ENCODE measurements at regions not wholly inside any gene's neighbourhood (a gene's known extent, or its start where the extent isn't known, plus 50 kb on each side); places are given as distances from the start of the nearest gene placed in this dataset.

DNA sequence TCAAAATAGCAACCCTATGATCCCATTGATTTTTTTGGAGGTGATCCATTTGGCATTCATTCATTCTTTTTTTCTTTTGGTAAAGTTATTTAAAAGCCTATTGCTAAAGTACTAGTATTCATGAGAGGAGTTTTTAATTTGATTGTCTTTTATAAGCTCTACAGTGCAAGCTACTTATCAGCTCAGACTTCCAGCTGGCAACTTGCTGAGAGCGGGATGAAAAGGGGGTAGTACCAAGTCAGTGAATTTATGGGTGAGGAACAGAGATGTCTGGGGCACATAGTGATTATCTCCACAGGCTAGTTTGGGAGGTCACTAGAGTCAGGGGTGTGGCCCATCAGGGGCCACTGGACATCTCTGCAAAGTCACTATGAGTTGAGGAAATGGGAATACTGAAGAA is 202.4 kb downstream of the PIK3C3 start:
- H4K20me1 ChIP-seq (ENCODE audit: control insufficient read depth, extremely low read depth, insufficient read depth, low read length), result no peaks in the 10 kb centered on the region
- H3K9ac ChIP-seq (ENCODE audit: control insufficient read depth, extremely low read depth, insufficient read depth, low read length), result no peak overlapping the region
- dilution Hi-C loops (cut with MboI; ENCODE audit: extremely low pct_ligation_motif_present, low sequenced_read_pairs), result no loop called here
- H3K36me3 ChIP-seq (ENCODE audit: control insufficient read depth in 2 of 2, extremely low read depth in 1 of 2, insufficient read depth in 2 of 2, low read length in 2 of 2), result no peaks in the 10 kb centered on the region
- no peaks in the 10 kb centered on the region for H3K9me3 ChIP-seq (ENCODE audit: control insufficient read depth, low read depth, low read length)
- TF ChIP-seq CTCF (optimal IDR thresholded peaks at IDR 0.05 in 1 of 3, IDR thresholded peaks at IDR 0.05 in 1 of 3, conservative IDR thresholded peaks at IDR 0.05 in 1 of 3; ENCODE audit: extremely low read depth in 1 of 3, insufficient read depth in 2 of 3, low read length in 3 of 3), result no peak
- TF ChIP-seq EZH2 (IDR thresholded peaks at IDR 0.05; ENCODE audit: low read length), result no peak
- H3K4me3 ChIP-seq (ENCODE audit: control insufficient read depth in 2 of 3, extremely low read depth in 1 of 3, insufficient read depth in 2 of 3, low read depth in 1 of 3, low read length in 3 of 3), result no peak overlapping the region
- H3K79me2 ChIP-seq (ENCODE audit: control insufficient read depth, insufficient read depth, low read length), result no peaks in the 10 kb centered on the region
- no peaks in the 10 kb centered on the region for H3K27me3 ChIP-seq (ENCODE audit: control insufficient read depth, extremely low read depth, insufficient read depth, low read length)
- H3K27ac ChIP-seq (ENCODE audit: control insufficient read depth, insufficient read depth, low read length), result no peak overlapping the region
- no peaks in the 10 kb centered on the region for H3K9me1 ChIP-seq (ENCODE audit: control insufficient read depth, extremely low read depth, insufficient read depth, low read length)
- DNase-seq (ENCODE audit: low read depth, low spot score), result no peak
- H2AFZ ChIP-seq (ENCODE audit: control insufficient read depth, low read length), result no peak overlapping the region
- H3K4me1 ChIP-seq (ENCODE audit: control insufficient read depth, extremely low read depth, insufficient read depth, low read length), result no peaks in the 10 kb centered on the region
- no peak overlapping the region for H3K4me2 ChIP-seq (ENCODE audit: control insufficient read depth, extremely low read depth, insufficient read depth, low read depth, low read length)
- no peak for FAIRE-seq

DNA sequence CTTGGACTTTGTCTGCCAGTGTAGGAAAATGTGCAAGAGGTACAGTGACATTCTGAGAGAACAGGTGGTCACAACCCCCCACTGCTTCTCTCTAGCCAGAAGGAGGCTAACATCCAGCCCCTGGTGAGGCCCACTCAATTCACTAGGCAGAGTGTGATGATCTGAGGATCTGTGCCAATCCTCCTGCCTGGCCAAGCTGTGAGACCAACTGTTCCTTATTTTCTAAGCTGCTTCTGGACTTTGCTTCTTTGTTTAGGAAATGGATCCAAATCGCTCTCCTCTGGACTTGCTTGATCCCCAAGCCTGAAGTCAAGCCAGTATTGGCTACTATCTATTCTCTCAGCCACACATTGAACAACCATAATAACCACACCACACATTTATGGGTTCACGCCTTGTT is 202.8 kb downstream of the PIK3C3 start:
- Histone ChIP-seq H3K27ac (ENCODE audit: control insufficient read depth, insufficient read depth, low read length) (no peak overlapping the region), H3K4me2 (ENCODE audit: control insufficient read depth, extremely low read depth, insufficient read depth, low read depth, low read length) (no peak overlapping the region), H3K79me2 (ENCODE audit: control insufficient read depth, insufficient read depth, low read length) (no peaks in the 10 kb centered on the region), H3K4me1 (ENCODE audit: control insufficient read depth, extremely low read depth, insufficient read depth, low read length) (no peaks in the 10 kb centered on the region), H3K9me1 (ENCODE audit: control insufficient read depth, extremely low read depth, insufficient read depth, low read length) (no peaks in the 10 kb centered on the region), H2AFZ (ENCODE audit: control insufficient read depth, low read length) (no peak overlapping the region), H3K36me3 (ENCODE audit: control insufficient read depth in 2 of 2, extremely low read depth in 1 of 2, insufficient read depth in 2 of 2, low read length in 2 of 2) (no peaks in the 10 kb centered on the region), H3K9ac (ENCODE audit: control insufficient read depth, extremely low read depth, insufficient read depth, low read length) (no peak overlapping the region), H4K20me1 (ENCODE audit: control insufficient read depth, extremely low read depth, insufficient read depth, low read length) (no peaks in the 10 kb centered on the region), H3K9me3 (ENCODE audit: control insufficient read depth, low read depth, low read length) (no peaks in the 10 kb centered on the region), H3K4me3 (ENCODE audit: control insufficient read depth in 2 of 3, extremely low read depth in 1 of 3, insufficient read depth in 2 of 3, low read depth in 1 of 3, low read length in 3 of 3) (no peak overlapping the region), H3K27me3 (ENCODE audit: control insufficient read depth, extremely low read depth, insufficient read depth, low read length) (no peaks in the 10 kb centered on the region)
- DNase-seq (ENCODE audit: low read depth, low spot score) (no peak), FAIRE-seq (no peak)
- dilution Hi-C loops (cut with MboI; ENCODE audit: extremely low pct_ligation_motif_present, low sequenced_read_pairs), result no loop called here
- TF ChIP-seq EZH2 (IDR thresholded peaks at IDR 0.05; ENCODE audit: low read length) (no peak), CTCF (optimal IDR thresholded peaks at IDR 0.05 in 1 of 3, IDR thresholded peaks at IDR 0.05 in 1 of 3, conservative IDR thresholded peaks at IDR 0.05 in 1 of 3; ENCODE audit: extremely low read depth in 1 of 3, insufficient read depth in 2 of 3, low read length in 3 of 3) (no peak)
